ENCODE measurements at regions not wholly inside any gene's neighbourhood (a gene's known extent, or its start where the extent isn't known, plus 50 kb on each side); places are given as distances from the start of the nearest gene placed in this dataset.
"Not testable (repeated sequence)": the region's sequence is repeated elsewhere in the genome, so short reads cannot be mapped to it uniquely, and the experiment has no call there.

GRCh38 chr6:97717086-97717485 lies 434.1 kb upstream of the MMS22L start:
- no peak for TF ChIP-seq Cebpa-rat (IDR thresholded peaks at IDR 0.05)
- Histone ChIP-seq H4K20me1 (no peaks in the 10 kb centered on the region), H3K27me3 (no peaks in the 10 kb centered on the region), H3K27ac (no peak overlapping the region), H3K9me3 (replicated peaks in 1 of 11) (no peaks in the 10 kb centered on the region), H3K4me3 (no peak overlapping the region), H3K4me1 (no peaks in the 10 kb centered on the region), H3K36me3 (no peaks in the 10 kb centered on the region), H3K4me2 (no peak overlapping the region), H3K9ac (no peak overlapping the region)

- H3K27ac ChIP-seq, result no peak overlapping the region
- no peak overlapping the region for H3K9ac ChIP-seq
- no peaks in the 10 kb centered on the region for H3K36me3 ChIP-seq
- no peaks in the 10 kb centered on the region for H3K4me1 ChIP-seq
- no peaks in the 10 kb centered on the region for H3K9me3 ChIP-seq (replicated peaks in 1 of 11)
- H4K20me1 ChIP-seq, result no peaks in the 10 kb centered on the region
- H3K4me3 ChIP-seq, result no peak overlapping the region
- no peak for TF ChIP-seq Cebpa-rat (IDR thresholded peaks at IDR 0.05)
- no peaks in the 10 kb centered on the region for H3K27me3 ChIP-seq
- H3K4me2 ChIP-seq, result no peak overlapping the region
Observed at GRCh38 chr6:97726378-97726777, 443.4 kb upstream of the MMS22L start.

- Histone ChIP-seq H4K20me1 (no peaks in the 10 kb centered on the region), H3K27me3 (no peaks in the 10 kb centered on the region), H3K4me3 (no peak overlapping the region), H3K9ac (no peak overlapping the region), H3K4me2 (no peak overlapping the region), H3K36me3 (no peaks in the 10 kb centered on the region), H3K9me3 (replicated peaks in 1 of 11) (no peaks in the 10 kb centered on the region), H3K4me1 (no peaks in the 10 kb centered on the region), H3K27ac (no peak overlapping the region)
- TF ChIP-seq Cebpa-rat (IDR thresholded peaks at IDR 0.05), result no peak
Observed at GRCh38 chr6:97732045-97732444, 449.0 kb upstream of the MMS22L start.

- Histone ChIP-seq H3K4me1 (no peaks in the 10 kb centered on the region), H4K20me1 (no peaks in the 10 kb centered on the region), H3K36me3 (no peaks in the 10 kb centered on the region), H3K27me3 (no peaks in the 10 kb centered on the region), H3K9me3 (replicated peaks in 1 of 11) (no peaks in the 10 kb centered on the region), H3K4me2 (no peak overlapping the region), H3K4me3 (no peak overlapping the region), H3K27ac (no peak overlapping the region), H3K9ac (no peak overlapping the region)
- no peak for TF ChIP-seq Cebpa-rat (IDR thresholded peaks at IDR 0.05)
Observed at GRCh38 chr6:97757575-97757974, 474.6 kb upstream of the MMS22L start.

GRCh38 chr6:97765461-97765860 lies 482.4 kb upstream of the MMS22L start:
- Histone ChIP-seq H4K20me1 (no peaks in the 10 kb centered on the region), H3K27me3 (no peaks in the 10 kb centered on the region), H3K36me3 (no peaks in the 10 kb centered on the region), H3K4me3 (no peak overlapping the region), H3K9ac (no peak overlapping the region), H3K9me3 (replicated peaks in 1 of 11) (no peaks in the 10 kb centered on the region), H3K4me2 (no peak overlapping the region), H3K27ac (no peak overlapping the region), H3K4me1 (no peaks in the 10 kb centered on the region)
- TF ChIP-seq Cebpa-rat (IDR thresholded peaks at IDR 0.05), result no peak

- Histone ChIP-seq H3K27me3 (no peaks in the 10 kb centered on the region), H3K4me1 (no peaks in the 10 kb centered on the region), H3K27ac (no peak overlapping the region), H3K4me2 (no peak overlapping the region), H3K9ac (no peak overlapping the region), H3K4me3 (no peak overlapping the region), H3K9me3 (replicated peaks in 1 of 11) (no peaks in the 10 kb centered on the region), H4K20me1 (no peaks in the 10 kb centered on the region), H3K36me3 (no peaks in the 10 kb centered on the region)
- TF ChIP-seq Cebpa-rat (IDR thresholded peaks at IDR 0.05), result no peak
Observed at GRCh38 chr6:97771372-97771771, 488.4 kb upstream of the MMS22L start.

- Histone ChIP-seq H4K20me1 (no peaks in the 10 kb centered on the region), H3K4me3 (no peak overlapping the region), H3K36me3 (no peaks in the 10 kb centered on the region), H3K9me3 (replicated peaks in 1 of 11) (no peaks in the 10 kb centered on the region), H3K4me2 (no peak overlapping the region), H3K27me3 (no peaks in the 10 kb centered on the region), H3K9ac (no peak overlapping the region), H3K4me1 (no peaks in the 10 kb centered on the region), H3K27ac (no peak overlapping the region)
- TF ChIP-seq Cebpa-rat (IDR thresholded peaks at IDR 0.05), result no peak
Observed at GRCh38 chr6:97775012-97775411, 492.0 kb upstream of the MMS22L start.

GRCh38 chr6:97778290-97779038 lies 495.4 kb upstream of the MMS22L start:
- Histone ChIP-seq H3K27ac (no peak overlapping the region), H4K20me1 (no peaks in the 10 kb centered on the region), H3K4me1 (no peaks in the 10 kb centered on the region), H3K27me3 (no peaks in the 10 kb centered on the region), H3K36me3 (no peaks in the 10 kb centered on the region), H3K9me3 (replicated peaks in 1 of 11) (no peaks in the 10 kb centered on the region), H3K4me2 (no peak overlapping the region), H3K4me3 (no peak overlapping the region), H3K9ac (no peak overlapping the region)
- no peak for TF ChIP-seq Cebpa-rat (IDR thresholded peaks at IDR 0.05)

- not testable (repeated sequence) for H3K9me3 ChIP-seq (replicated peaks in 1 of 11); H3K4me1 ChIP-seq; H3K9ac ChIP-seq; H3K27me3 ChIP-seq; H3K27ac ChIP-seq; H3K4me2 ChIP-seq; H3K36me3 ChIP-seq; H3K4me3 ChIP-seq; H4K20me1 ChIP-seq
Observed at GRCh38 chr6:97779039-97779766, 496.2 kb upstream of the MMS22L start.

Measured in BLaER1 treated with 17β-estradiol and CSF1 and Interleukin-3, amounts not matched to agents 10 nM and 100 nM (cell line).